Ishikawa (cell line): ENCODE measurements at regions not wholly inside any gene's neighbourhood (a gene's known extent, or its start where the extent isn't known, plus 50 kb on each side); places are given as distances from the start of the nearest gene placed in this dataset.

Experiments used
- CEBPB ChIP-seq: IDR thresholded peaks from 2 replicates; pipeline ENCODE4 v1.6.1; 2012
- CREB1 ChIP-seq: IDR thresholded peaks from 2 replicates; pipeline ENCODE4 v1.6.1; 2012; ENCODE audit warnings: low read depth
- EGR1 ChIP-seq: IDR thresholded peaks from 2 replicates; pipeline ENCODE4 v1.6.1; 2012
- EP300 ChIP-seq: IDR thresholded peaks from 2 replicates; pipeline ENCODE4 v1.6.1; 2012; ENCODE audit warnings: borderline replicate concordance
- FOXM1 ChIP-seq: IDR thresholded peaks from 2 replicates; pipeline ENCODE4 v1.6.1; 2012; ENCODE audit warnings: low read depth, borderline replicate concordance
- MAX ChIP-seq: IDR thresholded peaks from 2 replicates; pipeline ENCODE4 v1.6.1; 2012
- NFIC ChIP-seq: IDR thresholded peaks from 2 replicates; pipeline ENCODE4 v1.6.1; 2012
- RAD21 ChIP-seq: IDR thresholded peaks from 2 replicates; pipeline ENCODE4 v1.6.1; 2012; ENCODE audit warnings: low read depth
- REST ChIP-seq: IDR thresholded peaks from 2 replicates; pipeline ENCODE4 v1.6.1; 2012; ENCODE audit warnings: low read depth, mild to moderate bottlenecking
- TAF1 ChIP-seq: IDR thresholded peaks from 2 replicates; pipeline ENCODE4 v1.6.1; 2012; ENCODE audit warnings: low read depth, mild to moderate bottlenecking
- TEAD4 ChIP-seq: IDR thresholded peaks from 2 replicates; pipeline ENCODE4 v1.6.1; 2012
- USF1 ChIP-seq: IDR thresholded peaks from 2 replicates; pipeline ENCODE4 v1.6.1; 2012
- YY1 ChIP-seq: IDR thresholded peaks from 2 replicates; pipeline ENCODE4 v1.6.1; 2012; ENCODE audit warnings: low read depth
- ZBTB7A ChIP-seq: IDR thresholded peaks from 2 replicates; pipeline ENCODE4 v1.6.1; 2012; ENCODE audit warnings: low read depth

GRCh38 chr1:25033828-25034705 is 104.0 kb upstream of the RUNX3 start:
- TF ChIP-seq ZBTB7A (no peak), RAD21 (no peak), REST (no peak), EGR1 (no peak), YY1 (no peak), FOXM1 (no peak), NFIC (no peak)

- TF ChIP-seq EGR1 (no peak), YY1 (no peak), CEBPB (no peak), REST (no peak), TEAD4 (0 out of 2 replicates have a peak, but pooled peaks have one; percentile 5)
Observed at GRCh38 chr1:25033030-25033827, 103.2 kb upstream of the RUNX3 start.

GRCh38 chr1:25031966-25032667 is 102.0 kb upstream of the RUNX3 start:
- TF ChIP-seq TAF1 (no peak), NFIC (no peak), YY1 (no peak), FOXM1 (no peak), CEBPB (no peak), RAD21 (no peak), USF1 (no peak), CREB1 (no peak), EGR1 (no peak), MAX (no peak), ZBTB7A (no peak)

- TF ChIP-seq ZBTB7A (no peak), YY1 (no peak), TEAD4 (no peak), CREB1 (no peak), MAX (no peak), EP300 (no peak), TAF1 (no peak), EGR1 (no peak), FOXM1 (no peak), RAD21 (no peak), REST (no peak)
Observed at GRCh38 chr1:25031601-25031965, 101.5 kb upstream of the RUNX3 start.
